ENCODE measurements at regions not wholly inside any gene's neighbourhood (a gene's known extent, or its start where the extent isn't known, plus 50 kb on each side); places are given as distances from the start of the nearest gene placed in this dataset.

- TF ChIP-seq MAFK (IDR thresholded peaks at IDR 0.05; ENCODE audit: partially characterized antibody): no peak
- no peak for TF ChIP-seq RCOR1 (IDR thresholded peaks at IDR 0.05; ENCODE audit: low read depth, low read length)
- TF ChIP-seq ESRRA (IDR thresholded peaks at IDR 0.05; ENCODE audit: borderline replicate concordance, low read length): no peak
- no peak for TF ChIP-seq ELK1 (IDR thresholded peaks at IDR 0.05; ENCODE audit: low read depth, low read length)
- TF ChIP-seq RAD21 (conservative IDR thresholded peaks at IDR 0.05 in 1 of 2, IDR thresholded peaks at IDR 0.05 in 1 of 2): no peak
- TF ChIP-seq CTCF (IDR thresholded peaks at IDR 0.05): no peak
- no peak for TF ChIP-seq SMC3 (IDR thresholded peaks at IDR 0.05)
- no peak for TF ChIP-seq EP300 (IDR thresholded peaks at IDR 0.05)
- no peak for TF ChIP-seq JUNB (IDR thresholded peaks at IDR 0.05)
Observed at GRCh38 chr20:58137651-58138265, 90.7 kb downstream of the ANKRD60 start.

Data from A549 (cell line).